GM18861 (cell line): ENCODE measurements at regions not wholly inside any gene's neighbourhood (a gene's known extent, or its start where the extent isn't known, plus 50 kb on each side); places are given as distances from the start of the nearest gene placed in this dataset.

ENCODE experiments used
- ATAC-seq: cut with Tn5 transposase; IDR thresholded peaks from one replicate; pipeline ENCODE4 v1.9.1; 2021; ENCODE audit not compliant: unreplicated experiment

- ATAC-seq, result no peak
Observed at GRCh38 chr6:42512579-42512978, 51.2 kb upstream of the UBR2 start.

DNA sequence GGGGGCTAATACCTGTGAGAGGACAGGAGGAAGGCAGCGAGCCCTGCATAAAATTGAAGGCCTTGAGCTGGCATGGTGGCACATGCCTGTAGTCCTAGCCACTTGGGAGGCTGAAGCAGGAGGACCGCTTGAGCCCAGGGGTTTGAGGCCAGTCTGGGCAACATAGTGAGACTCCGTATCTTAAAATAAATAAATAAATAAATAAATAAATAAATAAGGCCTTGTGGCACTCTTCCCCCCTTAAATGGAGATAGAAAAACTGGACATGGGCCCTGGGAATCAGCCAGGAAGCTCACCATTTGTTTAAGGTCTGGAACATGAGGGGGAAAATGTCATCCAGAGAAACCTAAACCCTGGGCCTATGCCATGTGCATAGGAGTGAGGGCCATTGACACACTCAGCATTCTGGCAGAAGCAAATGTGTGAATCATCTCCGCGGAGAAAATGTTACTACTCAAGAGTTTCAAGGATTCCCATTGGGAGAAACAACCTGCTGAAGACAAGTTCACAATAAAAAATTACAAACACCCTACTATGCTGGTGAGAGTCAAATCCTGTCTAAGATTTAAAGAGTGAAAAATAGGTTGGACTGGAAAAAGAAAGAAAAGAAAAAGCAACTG, 51.9 kb upstream of the UBR2 start:
- no peak for ATAC-seq

DNA sequence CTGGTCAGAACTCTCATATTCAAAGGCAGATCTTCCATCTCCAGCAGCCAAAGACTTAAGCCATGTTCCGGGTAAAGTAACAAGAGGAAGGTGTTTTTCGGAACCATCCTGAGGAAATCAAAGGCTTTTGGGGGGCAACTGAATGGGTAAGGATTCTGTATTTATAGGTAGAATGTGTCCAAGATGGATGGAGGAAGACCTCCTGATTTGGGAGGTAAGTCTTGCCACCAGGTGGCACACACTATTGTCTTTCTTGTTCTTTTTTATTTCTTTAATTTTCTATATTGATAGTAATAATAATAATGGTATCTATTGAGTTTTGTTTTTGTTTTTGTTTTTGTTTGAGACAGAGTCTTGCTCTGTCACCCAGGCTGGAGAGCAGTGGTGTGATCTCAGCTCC, 53.0 kb upstream of the UBR2 start:
- ATAC-seq, result no peak

GRCh38 chr6:42509765-42510164, 54.1 kb upstream of the UBR2 start:
- no peak for ATAC-seq

DNA sequence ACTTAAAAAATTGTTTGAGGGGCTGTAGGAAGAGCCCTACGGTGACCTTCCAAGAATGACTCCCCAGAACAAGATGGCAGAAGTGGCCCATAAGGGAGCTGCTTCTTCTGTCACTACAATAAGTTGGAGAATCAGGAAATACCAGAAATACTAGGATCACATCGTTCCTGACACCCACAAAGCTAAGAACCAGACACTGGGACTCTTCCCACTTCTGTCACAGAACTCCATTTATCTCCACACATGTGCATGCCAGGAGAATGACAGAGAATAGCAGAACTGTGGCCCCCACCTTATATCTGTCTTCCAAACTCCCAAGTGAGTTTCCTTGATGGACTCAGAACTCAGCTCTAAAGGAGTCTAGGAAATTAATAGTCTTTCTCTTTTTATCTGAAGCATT, 54.6 kb upstream of the UBR2 start:
- no peak for ATAC-seq

GRCh38 chr6:42507901-42508300, 55.9 kb upstream of the UBR2 start:
- no peak for ATAC-seq

- ATAC-seq, result peak; percentile 36
Observed at GRCh38 chr6:42507195-42507594, 55.5 kb upstream of the TRERF1 start.

DNA sequence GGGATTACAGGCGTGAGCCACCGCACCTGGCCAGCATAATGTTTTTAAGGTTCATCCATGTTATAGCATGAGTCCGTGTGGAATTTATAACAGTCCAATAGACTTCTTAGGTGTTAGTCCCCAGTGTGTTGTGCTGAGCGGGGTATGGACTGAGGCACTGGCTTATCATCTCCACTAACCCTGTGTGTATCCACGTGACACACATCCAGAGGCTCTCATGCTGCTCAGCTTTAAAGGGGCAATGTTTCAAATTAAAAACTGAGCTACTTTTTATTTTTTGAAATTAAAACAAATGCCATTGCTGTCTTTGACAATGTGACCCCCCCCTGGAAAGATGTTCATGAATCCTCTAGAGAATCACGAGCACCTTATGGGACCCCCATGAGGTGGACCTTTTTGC, 54.3 kb upstream of the TRERF1 start:
- no peak for ATAC-seq

DNA sequence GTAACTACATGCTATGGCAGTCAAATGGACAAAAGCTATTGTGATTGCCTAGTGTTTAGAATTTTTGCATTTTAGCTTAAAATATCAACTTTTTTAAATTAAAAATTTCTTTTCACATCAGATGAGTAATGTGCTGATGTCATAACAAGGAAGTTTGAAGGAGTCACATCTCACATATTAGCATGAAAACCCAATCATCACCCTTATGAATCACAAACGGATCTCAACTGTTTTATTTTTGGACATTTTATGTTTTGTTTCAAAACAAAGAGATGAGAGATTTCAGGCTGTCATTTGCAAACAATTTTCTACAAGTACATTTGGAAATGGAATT, 53.6 kb upstream of the TRERF1 start:
- ATAC-seq, result no peak

GRCh38 chr6:42503894-42504293, 52.2 kb upstream of the TRERF1 start:
- no peak for ATAC-seq

DNA sequence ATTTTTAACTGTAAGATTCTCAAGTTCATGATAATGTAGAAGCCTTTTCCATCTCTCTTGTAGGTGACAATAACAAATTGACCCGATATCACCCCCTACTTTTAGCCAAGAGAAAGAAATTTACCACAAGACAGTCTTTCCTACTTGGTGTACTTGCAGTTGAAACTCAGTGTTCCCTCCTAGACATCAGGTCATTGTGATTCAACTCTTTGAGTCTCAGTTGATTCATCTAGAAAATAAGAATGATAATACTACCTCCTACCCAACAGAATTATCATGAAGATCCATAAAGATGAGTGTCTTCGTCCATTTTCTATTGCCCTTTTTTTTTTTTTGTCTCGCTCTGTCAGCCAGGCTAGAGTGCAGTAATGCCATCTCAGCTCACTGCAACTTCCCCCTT, 51.3 kb upstream of the TRERF1 start:
- ATAC-seq, result no peak

DNA sequence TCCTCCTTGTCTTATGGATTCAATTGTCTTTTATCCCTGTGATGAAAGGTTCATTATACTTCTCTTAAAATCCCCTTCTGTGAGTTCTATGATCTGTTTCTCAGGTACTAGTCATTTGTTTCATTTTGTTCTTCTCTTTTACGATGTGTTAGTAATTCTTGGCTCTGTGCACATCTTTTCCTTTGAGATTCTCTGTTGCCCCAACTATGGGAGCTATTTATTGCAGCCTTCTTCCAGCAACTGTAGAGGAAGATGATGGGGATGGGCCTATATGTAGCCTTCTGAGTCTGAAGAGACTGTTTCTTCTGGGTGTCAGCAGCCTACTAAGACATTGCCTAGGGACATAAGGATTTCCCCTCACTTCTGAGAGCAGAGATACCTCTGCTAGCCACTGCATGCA, 50.4 kb upstream of the TRERF1 start:
- no peak for ATAC-seq
